Kidney (tissue), 13 donors: ENCODE measurements at regions not wholly inside any gene's neighbourhood (a gene's known extent, or its start where the extent isn't known, plus 50 kb on each side); places are given as distances from the start of the nearest gene placed in this dataset.

Source experiments
- DNase-seq, 5 donors: peaks; one replicate each; pipeline ENCODE4 v3.0.0-alpha.2; 2013 to 2020
- FAIRE-seq: peaks from 2 replicates; lab custom pipeline; 2012; peaks lifted over from hg19 to GRCh38; lab: Jason Lieb, UNC
- H3K27ac ChIP-seq, 2 donors: one replicate each; pipeline ENCODE4 v1.7.0; 2013; ENCODE audit warnings: low read depth in 2 of 2, low read length in 2 of 2, inconsistent platforms in 1 of 2
- H3K27me3 ChIP-seq: one replicate; pipeline ENCODE4 v1.7.1; 2013; ENCODE audit warnings: low read length, inconsistent platforms; ENCODE audit not compliant: control insufficient read depth, insufficient read depth
- H3K36me3 ChIP-seq, 3 donors: one replicate each; pipeline versions ENCODE4 v1.7.0 to v1.7.1; 2013; ENCODE audit warnings: low read length in 3 of 3, control low read depth in 1 of 3, inconsistent platforms in 1 of 3; ENCODE audit not compliant: insufficient read depth in 3 of 3, control insufficient read depth in 2 of 3
- H3K4me1 ChIP-seq, 3 donors: one replicate each; pipeline versions ENCODE4 v1.7.0 to v1.7.1; 2013; ENCODE audit warnings: low read length in 3 of 3, inconsistent platforms in 1 of 3, low read depth in 1 of 3; ENCODE audit not compliant: control insufficient read depth in 2 of 3, insufficient read depth in 2 of 3
- H3K4me3 ChIP-seq, 3 donors: one replicate each; pipeline versions ENCODE4 v1.7.0 to v1.8.1; 2013; ENCODE audit warnings: low read length in 3 of 3, control low read depth in 1 of 3, inconsistent platforms in 1 of 3
- H3K9ac ChIP-seq, 3 donors: one replicate each; pipeline versions ENCODE4 v1.7.0 to v1.7.1; 2013; ENCODE audit warnings: low read length in 3 of 3, control low read depth in 1 of 3, inconsistent platforms in 1 of 3
- H3K9me3 ChIP-seq, 3 donors: one replicate each; pipeline versions ENCODE4 v1.7.0 to v1.7.1; 2013; ENCODE audit warnings: low read length in 3 of 3, control low read depth in 1 of 3, inconsistent platforms in 1 of 3; ENCODE audit not compliant: control insufficient read depth in 2 of 3, insufficient read depth in 1 of 3
- CTCF ChIP-seq: IDR thresholded peaks from 3 replicates; pipeline ENCODE4 v1.5.1; 2012; ENCODE audit warnings: mild to moderate bottlenecking, moderate library complexity, borderline replicate concordance; ENCODE audit not compliant: insufficient read depth; ENCODE audit errors: extremely low read depth
- intact Hi-C: fragments of 100-400 bp; cut with DNase I; formaldehyde crosslinking; loops from one replicate; pipeline ENCODE4 v1.11.1; 2022
- donor health status: control.
- donor health status: control.
- donor health status: control.
- donor health status: control.
- donor health status: control.
- donor health status: DM: yes; HTN: yes; CAD: no.
- donor health status: Normal renal cell carcinoma (clear cell type).

- intact Hi-C loops, result no loop called here
- no peak for FAIRE-seq
Observed at GRCh38 chr3:4015426-4015825, 216.2 kb downstream of the LRRN1 start.

DNA sequence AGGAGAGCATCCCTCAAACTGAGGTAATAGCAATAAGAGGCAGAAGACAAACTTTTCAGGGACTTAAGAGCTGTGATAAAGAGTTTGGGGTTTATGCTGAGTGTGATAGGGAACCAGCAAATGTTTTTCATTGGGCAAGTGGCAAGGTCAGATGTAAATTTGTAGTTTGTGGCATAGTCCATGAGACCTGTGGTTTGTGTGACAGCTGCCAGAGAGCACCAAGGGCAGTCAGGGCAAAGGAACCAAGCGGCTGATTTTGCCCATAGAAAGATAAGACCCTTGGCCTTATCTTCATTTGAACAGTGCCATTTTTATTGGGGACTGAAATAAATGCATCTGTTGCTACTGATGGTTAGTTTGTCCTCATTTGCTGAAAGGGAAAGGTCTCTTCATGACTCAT lies 220.3 kb downstream of the LRRN1 start:
- TF ChIP-seq CTCF, result no peak
- no peak for FAIRE-seq
- intact Hi-C loops, result no loop called here

More at GRCh38 chr3:4015426-4015825, 216.2 kb downstream of the LRRN1 start:
- H3K27ac ChIP-seq, result no peak overlapping the region
- no peak overlapping the region for H3K4me3 ChIP-seq
- DNase-seq, result no peak
- no peaks in the 10 kb centered on the region for H3K36me3 ChIP-seq
- H3K9me3 ChIP-seq, result no peaks in the 10 kb centered on the region
- H3K9ac ChIP-seq, result no peak overlapping the region
- TF ChIP-seq CTCF, result no peak
- H3K27me3 ChIP-seq, result no peaks in the 10 kb centered on the region
- no peaks in the 10 kb centered on the region for H3K4me1 ChIP-seq

DNA sequence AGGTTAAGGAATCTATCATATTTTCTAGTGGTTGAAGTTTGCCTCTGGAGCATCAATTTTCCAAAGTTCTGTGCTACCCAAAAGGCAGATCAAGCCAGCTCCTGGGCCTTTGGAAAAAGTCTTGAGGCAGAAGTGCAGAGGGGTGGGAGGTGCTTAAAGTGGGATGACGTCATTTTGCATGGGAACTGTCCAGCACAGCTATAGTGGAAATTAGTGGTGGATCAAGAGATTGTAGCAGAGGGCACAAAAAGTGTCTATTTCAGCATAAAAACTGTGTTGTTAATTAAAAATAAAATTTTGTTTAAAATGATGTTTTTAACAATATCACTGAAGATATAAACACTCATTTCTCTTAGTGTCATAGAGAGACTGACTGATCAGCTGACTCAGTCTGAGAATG lies 221.9 kb downstream of the LRRN1 start:
- Histone ChIP-seq H3K9me3 (no peaks in the 10 kb centered on the region), H3K4me3 (no peak overlapping the region), H3K4me1 (no peaks in the 10 kb centered on the region), H3K27me3 (no peaks in the 10 kb centered on the region), H3K9ac (no peak overlapping the region), H3K36me3 (no peaks in the 10 kb centered on the region), H3K27ac (no peak overlapping the region)
- peak in 3 of 5 donors; percentile 19 to 43 (median 35) for DNase-seq
- FAIRE-seq, result no peak
- intact Hi-C loops, result no loop called here
- TF ChIP-seq CTCF, result no peak

More for the DNA sequence above, 220.3 kb downstream of the LRRN1 start:
- H3K36me3 ChIP-seq, result no peaks in the 10 kb centered on the region
- no peak overlapping the region for H3K4me3 ChIP-seq
- no peak for DNase-seq
- H3K27ac ChIP-seq, result no peak overlapping the region
- H3K9ac ChIP-seq, result no peak overlapping the region
- no peaks in the 10 kb centered on the region for H3K4me1 ChIP-seq
- H3K9me3 ChIP-seq, result no peaks in the 10 kb centered on the region
- no peaks in the 10 kb centered on the region for H3K27me3 ChIP-seq

- no peaks in the 10 kb centered on the region for H3K36me3 ChIP-seq
- no peak overlapping the region for H3K9ac ChIP-seq
- no peak for FAIRE-seq
- no peaks in the 10 kb centered on the region for H3K27me3 ChIP-seq
- H3K27ac ChIP-seq, result no peak overlapping the region
- H3K4me3 ChIP-seq, result no peak overlapping the region
- no peaks in the 10 kb centered on the region for H3K4me1 ChIP-seq
- DNase-seq, result no peak
- H3K9me3 ChIP-seq, result no peaks in the 10 kb centered on the region
- TF ChIP-seq CTCF, result no peak
- intact Hi-C loops, result no loop called here
Observed at GRCh38 chr3:4029135-4029534, 229.9 kb downstream of the LRRN1 start.
